BE2C (cell line): ENCODE measurements at regions not wholly inside any gene's neighbourhood (a gene's known extent, or its start where the extent isn't known, plus 50 kb on each side); places are given as distances from the start of the nearest gene placed in this dataset.

Source experiments
- DNase-seq: peaks from one replicate; pipeline ENCODE4 v3.0.0-alpha.2; 2020
- H3K27me3 ChIP-seq: fragments of 250-450 bp; sonication (Bioruptor Pico); 2 replicates; pipeline ENCODE4 v1.5.1; 2020; ENCODE audit warnings: mild to moderate bottlenecking
- H3K36me3 ChIP-seq: fragments of 250-450 bp; sonication (Bioruptor Pico); 2 replicates; pipeline ENCODE4 v1.5.1; 2020; ENCODE audit warnings: mild to moderate bottlenecking
- H3K4me1 ChIP-seq: fragments of 250-450 bp; sonication (Bioruptor Pico); 2 replicates; pipeline ENCODE4 v1.5.1; 2020
- H3K4me3 ChIP-seq: 2 replicates; pipeline ENCODE4 v1.5.1; 2011; ENCODE audit warnings: low read depth, low read length
- H3K9me3 ChIP-seq: fragments of 250-450 bp; sonication (Bioruptor Pico); 2 replicates; pipeline ENCODE4 v1.5.1; 2020
- CTCF ChIP-seq: IDR thresholded peaks from 2 replicates; pipeline ENCODE4 v1.5.1; 2012; ENCODE audit warnings: mild to moderate bottlenecking, low read depth, low read length

GRCh38 chr1:47571952-47572351 lies 134.1 kb downstream of the FOXD2 start:
- no peak for TF ChIP-seq CTCF
- H3K36me3 ChIP-seq: no peaks in the 10 kb centered on the region
- no peak overlapping the region for H3K4me3 ChIP-seq
- H3K27me3 ChIP-seq: no peaks in the 10 kb centered on the region
- DNase-seq: no peak
- H3K9me3 ChIP-seq: no peaks in the 10 kb centered on the region
- no peaks in the 10 kb centered on the region for H3K4me1 ChIP-seq

GRCh38 chr1:47572731-47573430 lies 135.0 kb downstream of the FOXD2 start:
- Histone ChIP-seq H3K36me3 (no peaks in the 10 kb centered on the region), H3K4me1 (no peaks in the 10 kb centered on the region), H3K27me3 (peaks cover 8% of the 10 kb centered on the region; the same call in 1 of the 2 replicates), H3K4me3 (no peak overlapping the region), H3K9me3 (no peaks in the 10 kb centered on the region)
- no peak for TF ChIP-seq CTCF
- no peak for DNase-seq

GRCh38 chr1:47574451-47575165 lies 136.8 kb downstream of the FOXD2 start:
- Histone ChIP-seq H3K9me3 (no peaks in the 10 kb centered on the region), H3K36me3 (no peaks in the 10 kb centered on the region), H3K4me3 (no peak overlapping the region), H3K27me3 (peaks cover 13% of the 10 kb centered on the region), H3K4me1 (no peaks in the 10 kb centered on the region)
- no peak for DNase-seq
- no peak for TF ChIP-seq CTCF

- Histone ChIP-seq H3K4me3 (no peak overlapping the region), H3K9me3 (no peaks in the 10 kb centered on the region), H3K27me3 (peaks cover 22% of the 10 kb centered on the region), H3K36me3 (no peaks in the 10 kb centered on the region), H3K4me1 (no peaks in the 10 kb centered on the region)
- DNase-seq: no peak
- no peak for TF ChIP-seq CTCF
Observed at GRCh38 chr1:47575855-47576757, 138.3 kb downstream of the FOXD2 start.

- H3K9me3 ChIP-seq: no peaks in the 10 kb centered on the region
- DNase-seq: no peak
- no peaks in the 10 kb centered on the region for H3K4me1 ChIP-seq
- no peak overlapping the region for H3K4me3 ChIP-seq
- no peak for TF ChIP-seq CTCF
- H3K36me3 ChIP-seq: no peaks in the 10 kb centered on the region
- peaks cover 28% of the 10 kb centered on the region for H3K27me3 ChIP-seq
Observed at GRCh38 chr1:47576758-47577115, 138.9 kb downstream of the FOXD2 start.
